ENCODE measurements at regions not wholly inside any gene's neighbourhood (a gene's known extent, or its start where the extent isn't known, plus 50 kb on each side); places are given as distances from the start of the nearest gene placed in this dataset.

- Histone ChIP-seq H4K20me1 (ENCODE audit: control insufficient read depth, insufficient read depth) (no peaks in the 10 kb centered on the region), H3K27ac (ENCODE audit: control insufficient read depth, insufficient read depth) (no peak overlapping the region), H3K9me3 (replicated peaks; ENCODE audit: control insufficient read depth, insufficient read depth, low read length) (no peaks in the 10 kb centered on the region; the same call in 2 of the 3 replicates), H3K4me2 (ENCODE audit: control insufficient read depth, insufficient read depth) (no peak overlapping the region), H3K36me3 (ENCODE audit: control insufficient read depth in 2 of 2, insufficient read depth in 2 of 2, low read length in 1 of 2) (no peaks in the 10 kb centered on the region), H3K27me3 (replicated peaks in 1 of 2; ENCODE audit: control insufficient read depth in 2 of 2, insufficient read depth in 2 of 2, low read length in 1 of 2) (no peaks in the 10 kb centered on the region), H3K9ac (ENCODE audit: control insufficient read depth, insufficient read depth, low read length) (no peak overlapping the region), H3K4me1 (ENCODE audit: control insufficient read depth, insufficient read depth, low read length) (no peaks in the 10 kb centered on the region), H3K79me2 (ENCODE audit: control insufficient read depth, insufficient read depth, low read length) (no peaks in the 10 kb centered on the region), H3K4me3 (no peak overlapping the region), H2AFZ (ENCODE audit: control insufficient read depth, low read depth, low read length) (no peak overlapping the region)
- BruUV-seq (replicated peaks) = no TSS peak
- TF ChIP-seq WRNIP1 (IDR thresholded peaks at IDR 0.05; ENCODE audit: borderline replicate concordance, low read depth, low read length) (no peak), RCOR1 (conservative IDR thresholded peaks at IDR 0.05; ENCODE audit: low read depth, low read length) (no peak), KDM1A (IDR thresholded peaks at IDR 0.05; ENCODE audit: borderline replicate concordance) (no peak), BCLAF1 (IDR thresholded peaks at IDR 0.05) (no peak), EZH2 (IDR thresholded peaks at IDR 0.05; ENCODE audit: borderline replicate concordance, control insufficient read depth, low read depth, low read length) (no peak), TBL1XR1 (IDR thresholded peaks at IDR 0.05; ENCODE audit: low read depth, low read length) (no peak), MYC (IDR thresholded peaks at IDR 0.05; ENCODE audit: insufficient read depth, insufficient read length, insufficient replicate concordance, low read length, severe bottlenecking) (no peak), FOS (IDR thresholded peaks at IDR 0.05; ENCODE audit: borderline replicate concordance, extremely low read depth, insufficient read length) (no peak), HDAC6 (IDR thresholded peaks at IDR 0.05; ENCODE audit: unreplicated experiment) (no peak), BCL3 (IDR thresholded peaks at IDR 0.05; ENCODE audit: borderline replicate concordance, insufficient read depth, low read depth, low read length, poor library complexity, severe bottlenecking) (no peak)
- in situ Hi-C loops (cut with MboI) = no loop called here
- ChIA-PET SMC1A (ENCODE audit: uncharacterized antibody, unreplicated experiment) (no interaction called here), POLR2A (no interaction called here), CTCF (no interaction called here), RAD21 (ENCODE audit: unreplicated experiment) (no interaction called here)
- intact Hi-C loops (cut with micrococcal nuclease; ENCODE audit: unreplicated experiment) = no loop called here
- FAIRE-seq (no peak), DNase-seq (ENCODE audit: low read depth, low spot score) (no peak), ATAC-seq (no peak)
- 30% methylated on average over 4 of the region's 4 CpGs for WGBS (ENCODE audit: insufficient coverage, insufficient replicate concordance, low lambda C conversion rate, missing lambda C conversion rate)
Measured at GRCh38 chr5:168052686-168053085, 238.8 kb upstream of the WWC1 start.

Measured in GM12878 (cell line).